ENCODE measurements at regions not wholly inside any gene's neighbourhood (a gene's known extent, or its start where the extent isn't known, plus 50 kb on each side); places are given as distances from the start of the nearest gene placed in this dataset.

DNA sequence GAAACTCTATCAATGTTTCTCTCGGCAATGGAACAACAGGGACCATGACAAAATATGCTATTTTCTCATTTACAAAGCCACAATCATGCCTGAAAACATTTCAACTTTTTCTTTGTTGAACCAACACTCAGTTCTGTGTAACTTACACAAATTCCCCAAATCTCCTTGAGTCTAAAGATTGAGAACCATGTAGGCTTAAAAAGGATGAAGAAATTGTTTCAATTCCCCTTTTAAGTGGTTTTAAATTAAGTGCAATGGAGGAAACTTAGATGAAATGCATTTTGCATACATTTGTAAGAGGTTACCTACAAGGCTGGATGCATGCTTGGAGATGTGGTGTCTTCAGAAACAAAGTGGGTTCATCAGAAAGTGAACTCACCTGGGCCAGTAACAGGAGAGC lies 566.4 kb upstream of the CDH11 start:
- TF ChIP-seq, protein P1, sequence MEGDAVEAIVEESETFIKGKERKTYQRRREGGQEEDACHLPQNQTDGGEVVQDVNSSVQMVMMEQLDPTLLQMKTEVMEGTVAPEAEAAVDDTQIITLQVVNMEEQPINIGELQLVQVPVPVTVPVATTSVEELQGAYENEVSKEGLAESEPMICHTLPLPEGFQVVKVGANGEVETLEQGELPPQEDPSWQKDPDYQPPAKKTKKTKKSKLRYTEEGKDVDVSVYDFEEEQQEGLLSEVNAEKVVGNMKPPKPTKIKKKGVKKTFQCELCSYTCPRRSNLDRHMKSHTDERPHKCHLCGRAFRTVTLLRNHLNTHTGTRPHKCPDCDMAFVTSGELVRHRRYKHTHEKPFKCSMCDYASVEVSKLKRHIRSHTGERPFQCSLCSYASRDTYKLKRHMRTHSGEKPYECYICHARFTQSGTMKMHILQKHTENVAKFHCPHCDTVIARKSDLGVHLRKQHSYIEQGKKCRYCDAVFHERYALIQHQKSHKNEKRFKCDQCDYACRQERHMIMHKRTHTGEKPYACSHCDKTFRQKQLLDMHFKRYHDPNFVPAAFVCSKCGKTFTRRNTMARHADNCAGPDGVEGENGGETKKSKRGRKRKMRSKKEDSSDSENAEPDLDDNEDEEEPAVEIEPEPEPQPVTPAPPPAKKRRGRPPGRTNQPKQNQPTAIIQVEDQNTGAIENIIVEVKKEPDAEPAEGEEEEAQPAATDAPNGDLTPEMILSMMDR (IDR thresholded peaks at IDR 0.05) = no peak

DNA sequence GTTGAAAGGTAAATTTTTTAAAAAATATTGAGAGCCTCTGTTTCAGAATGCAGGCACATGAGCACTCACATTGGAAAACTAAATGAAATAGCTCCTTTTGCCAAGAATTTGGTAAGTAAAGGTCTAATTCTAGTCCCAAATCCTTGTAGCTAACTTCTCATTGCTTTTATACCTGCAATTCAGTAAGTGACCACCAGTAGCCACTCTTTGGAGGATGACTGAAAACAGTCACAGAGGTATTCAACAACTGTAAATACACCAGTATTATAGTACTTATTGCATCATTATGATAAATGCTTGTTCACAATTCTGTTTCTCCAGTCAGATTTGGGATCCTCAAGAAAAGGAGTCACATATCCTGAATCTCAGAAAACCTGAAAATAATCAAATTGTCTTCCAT lies 562.4 kb upstream of the CDH11 start:
- TF ChIP-seq, protein P1 (IDR thresholded peaks at IDR 0.05) = 0 out of 2 replicates have a peak, but pooled peaks have one; percentile 28

DNA sequence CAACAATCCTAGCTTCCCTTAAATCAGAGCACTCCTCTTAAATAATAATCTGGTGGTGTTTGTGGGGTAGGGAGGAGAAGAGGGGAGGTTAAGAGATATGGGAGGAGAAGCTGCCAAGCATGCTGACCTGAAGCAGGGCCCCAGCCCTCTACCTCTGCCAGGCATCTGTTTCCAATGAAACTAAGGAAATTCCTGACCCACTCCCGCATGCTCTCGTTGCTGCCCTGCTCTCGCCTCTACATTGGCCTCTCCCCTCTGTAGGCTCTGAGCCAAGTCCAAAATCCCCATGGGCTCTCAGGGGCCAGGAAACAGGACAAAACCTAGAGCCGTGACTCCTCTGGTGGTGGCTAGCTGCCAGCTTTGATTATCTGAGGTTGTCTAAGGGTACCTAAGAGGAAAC lies 559.5 kb upstream of the CDH11 start:
- TF ChIP-seq, protein P1 (IDR thresholded peaks at IDR 0.05) = no peak

DNA sequence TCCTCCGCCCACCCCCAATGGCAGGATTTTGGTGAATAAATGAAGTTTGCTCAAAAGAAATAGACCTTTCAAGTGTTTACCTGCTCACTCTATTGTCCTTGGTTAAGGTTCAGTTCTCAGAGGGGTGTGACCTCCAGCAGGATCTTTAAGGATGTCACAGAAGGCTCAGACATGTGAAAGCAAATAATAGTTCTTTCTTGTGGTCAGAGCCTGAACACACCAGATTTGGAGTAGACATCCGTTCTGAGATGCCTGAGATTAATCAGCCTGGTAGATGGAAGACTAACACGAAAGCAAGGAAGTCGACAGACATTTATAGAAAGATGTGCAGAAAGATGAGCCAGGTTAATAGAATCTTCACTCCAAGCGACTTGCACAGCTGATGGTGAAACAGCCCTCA lies 557.9 kb upstream of the CDH11 start:
- TF ChIP-seq, protein P1 (IDR thresholded peaks at IDR 0.05) = no peak

- TF ChIP-seq, protein P1 (IDR thresholded peaks at IDR 0.05) = no peak
Observed at GRCh38 chr16:65675161-65675560, 553.3 kb upstream of the CDH11 start.

- TF ChIP-seq, protein P1 (IDR thresholded peaks at IDR 0.05) = no peak
Observed at GRCh38 chr16:65672960-65673359, 551.1 kb upstream of the CDH11 start.

DNA sequence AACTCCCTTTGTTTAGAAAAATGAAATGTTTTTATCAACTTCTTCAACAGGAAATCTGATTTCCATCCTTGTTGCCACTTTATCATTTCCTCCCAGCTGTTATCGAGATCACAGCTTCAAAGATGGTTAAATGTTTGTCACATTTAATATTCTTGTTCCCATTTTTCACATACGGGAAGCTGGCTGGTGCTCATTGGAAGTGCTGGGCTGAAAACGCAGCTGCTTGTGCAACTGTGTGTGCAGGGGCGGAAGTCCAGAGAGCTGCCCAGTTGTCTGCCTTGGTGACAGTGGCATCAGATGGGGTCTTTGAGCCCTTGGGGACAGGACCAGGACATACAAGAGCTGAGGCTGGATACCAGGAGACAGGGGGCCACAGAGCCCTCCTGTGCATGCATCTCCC lies 549.2 kb upstream of the CDH11 start:
- TF ChIP-seq, protein P1 (IDR thresholded peaks at IDR 0.05) = no peak

GRCh38 chr16:65668064-65668595 lies 546.3 kb upstream of the CDH11 start:
- TF ChIP-seq, protein P1 (IDR thresholded peaks at IDR 0.05) = no peak
